Fibroblast of lung (primary cell): ENCODE measurements at regions not wholly inside any gene's neighbourhood (a gene's known extent, or its start where the extent isn't known, plus 50 kb on each side); places are given as distances from the start of the nearest gene placed in this dataset.
"Not testable (repeated sequence)": the region's sequence is repeated elsewhere in the genome, so short reads cannot be mapped to it uniquely, and the experiment has no call there.

Source experiments
- DNase-seq, 2 donors: peaks; one replicate each; pipeline versions ENCODE4 v3.0.0 to v3.0.0-alpha.2; 2010; ENCODE audit warnings: low read depth in 2 of 2
- H2AFZ ChIP-seq: 2 replicates; pipeline ENCODE4 v1.5.1; 2012; ENCODE audit warnings: low read length, control low read depth, inconsistent platforms
- H3K27ac ChIP-seq: 2 replicates; pipeline ENCODE4 v1.5.1; 2011; ENCODE audit warnings: low read length, control low read depth; ENCODE audit not compliant: insufficient read depth
- H3K27me3 ChIP-seq: 2 replicates; pipeline ENCODE4 v1.5.1; 2011; ENCODE audit warnings: mild to moderate bottlenecking, low read length; ENCODE audit not compliant: control insufficient read depth, insufficient read depth
- H3K36me3 ChIP-seq: 2 replicates; pipeline ENCODE4 v1.5.1; 2011; ENCODE audit warnings: low read length; ENCODE audit not compliant: control insufficient read depth, insufficient read depth
- H3K4me1 ChIP-seq: 2 replicates; pipeline ENCODE4 v1.5.1; 2011; ENCODE audit warnings: low read length; ENCODE audit not compliant: control insufficient read depth, insufficient read depth; ENCODE audit errors: extremely low read depth
- H3K4me2 ChIP-seq: 2 replicates; pipeline ENCODE4 v1.5.1; 2011; ENCODE audit warnings: low read length, control low read depth; ENCODE audit not compliant: insufficient read depth; ENCODE audit errors: extremely low read depth
- H3K4me3 ChIP-seq, 4 experiments: fragments of 200-600 bp in 1 of 4; sonication (generic) in 1 of 4; replicated peaks in 1 of 4; 2 replicates each; pipeline ENCODE4 v1.5.1; 2011 to 2016; ENCODE audit warnings: low read length in 4 of 4, low read depth in 3 of 4, mild to moderate bottlenecking in 3 of 4, control low read depth in 2 of 4, inconsistent platforms in 1 of 4, mixed read lengths in 1 of 4; ENCODE audit not compliant: insufficient read depth in 1 of 4; ENCODE audit errors: control extremely low read depth in 1 of 4
- H3K79me2 ChIP-seq: 2 replicates; pipeline ENCODE4 v1.5.1; 2012; ENCODE audit warnings: mild to moderate bottlenecking, low read length, inconsistent platforms; ENCODE audit not compliant: control insufficient read depth, insufficient read depth
- H3K9ac ChIP-seq: 2 replicates; pipeline ENCODE4 v1.5.1; 2011; ENCODE audit warnings: mild to moderate bottlenecking, low read length, control low read depth; ENCODE audit not compliant: insufficient read depth
- H3K9me3 ChIP-seq: 2 replicates; pipeline ENCODE4 v1.5.1; 2012; ENCODE audit warnings: low read depth, low read length; ENCODE audit not compliant: control insufficient read depth, insufficient read depth
- H4K20me1 ChIP-seq: 2 replicates; pipeline ENCODE4 v1.5.1; 2011; ENCODE audit warnings: low read length; ENCODE audit not compliant: control insufficient read depth, insufficient read depth; ENCODE audit errors: extremely low read depth
- CTCF ChIP-seq, 2 donors: IDR thresholded peaks in 1 of 2; conservative IDR thresholded peaks in 1 of 2; 1 replicate in 1 of 2; 2 replicates in 1 of 2; pipeline ENCODE4 v1.5.1; 2011 to 2012; ENCODE audit warnings: low read length in 2 of 2, control low read depth in 1 of 2, inconsistent platforms in 1 of 2, low read depth in 1 of 2, mild to moderate bottlenecking in 1 of 2
- EZH2 ChIP-seq: IDR thresholded peaks from 2 replicates; pipeline ENCODE4 v1.5.1; 2012; ENCODE audit warnings: low read length, control low read depth, mild to moderate bottlenecking; ENCODE audit errors: missing control alignments

- no peak for TF ChIP-seq CTCF (conservative IDR thresholded peaks at IDR 0.05 in 1 of 2, IDR thresholded peaks at IDR 0.05 in 1 of 2; ENCODE audit: low read depth in 1 of 2, low read length in 2 of 2)
- no peak for TF ChIP-seq EZH2
- Histone ChIP-seq H3K9ac (no peak overlapping the region), H3K9me3 (no peaks in the 10 kb centered on the region), H3K27ac (no peak overlapping the region), H3K4me1 (no peaks in the 10 kb centered on the region), H3K4me3 (no peak overlapping the region), H3K27me3 (peaks cover 2% of the 10 kb centered on the region), H3K79me2 (no peaks in the 10 kb centered on the region), H3K36me3 (no peaks in the 10 kb centered on the region), H2AFZ (no peak overlapping the region), H3K4me2 (no peak overlapping the region), H4K20me1 (no peaks in the 10 kb centered on the region)
- no peak for DNase-seq
Measured at GRCh38 chr5:79886456-79886855, 104.6 kb downstream of the MTX3 start.

- H3K27me3 ChIP-seq, H3K4me1 ChIP-seq, H3K4me2 ChIP-seq, H3K79me2 ChIP-seq, H3K36me3 ChIP-seq, H4K20me1 ChIP-seq, H2AFZ ChIP-seq, H3K4me3 ChIP-seq, H3K9me3 ChIP-seq, DNase-seq, H3K27ac ChIP-seq, H3K9ac ChIP-seq: not testable (repeated sequence)
Measured at GRCh38 chr5:79879880-79880279, 111.2 kb downstream of the MTX3 start.

GRCh38 chr5:79878721-79879336 lies 112.2 kb downstream of the MTX3 start:
- no peaks in the 10 kb centered on the region for H3K36me3 ChIP-seq
- H3K9me3 ChIP-seq = no peaks in the 10 kb centered on the region
- H2AFZ ChIP-seq = no peak overlapping the region
- H3K27ac ChIP-seq = no peak overlapping the region
- H3K9ac ChIP-seq = no peak overlapping the region
- no peaks in the 10 kb centered on the region for H4K20me1 ChIP-seq
- DNase-seq = no peak
- H3K27me3 ChIP-seq = peaks cover 2% of the 10 kb centered on the region
- TF ChIP-seq CTCF (conservative IDR thresholded peaks at IDR 0.05 in 1 of 2, IDR thresholded peaks at IDR 0.05 in 1 of 2; ENCODE audit: low read depth in 1 of 2, low read length in 2 of 2) (peak; percentile 29 to 52), EZH2 (no peak)
- no peaks in the 10 kb centered on the region for H3K79me2 ChIP-seq
- no peak overlapping the region for H3K4me3 ChIP-seq
- H3K4me2 ChIP-seq = no peak overlapping the region
- no peaks in the 10 kb centered on the region for H3K4me1 ChIP-seq
